CD4-positive, alpha-beta T cell (primary cell): ENCODE measurements at regions not wholly inside any gene's neighbourhood (a gene's known extent, or its start where the extent isn't known, plus 50 kb on each side); places are given as distances from the start of the nearest gene placed in this dataset.

Source experiments
- ATAC-seq: fragments of 200-7000 bp; cut with Tn5 transposase; one replicate; pipeline ENCODE4 v1.10.0; 2022; ENCODE audit warnings: mild to moderate bottlenecking; ENCODE audit not compliant: poor library complexity
- CTCF ChIA-PET: fragments of 350-600 bp; sonication (Branson Sonifier 250); formaldehyde crosslinking; loops from one replicate; lab custom pipeline; 2021; ENCODE audit warnings: antibody characterized with exemption, inconsistent platforms; lab: Charles Lee
- POLR2A ChIA-PET: fragments of 350-600 bp; sonication (Branson Sonifier 250); formaldehyde crosslinking; loops from one replicate; lab custom pipeline; 2021; ENCODE audit warnings: antibody characterized with exemption, inconsistent platforms; lab: Charles Lee
- DNase-seq, 14 experiments: peaks; one replicate each; pipeline ENCODE4 v3.0.0-alpha.2; 2013 to 2020; ENCODE audit warnings: mixed read lengths in 2 of 14
- H3K27ac ChIP-seq, 2 donors: one replicate each; pipeline versions ENCODE4 v1.5.1 to v1.7.0; 2013; ENCODE audit warnings: low read length in 2 of 2, low read depth in 1 of 2, mild to moderate bottlenecking in 1 of 2
- H3K27me3 ChIP-seq, 2 experiments: 1 replicate in 1 of 2; 2 replicates in 1 of 2; pipeline versions ENCODE4 v1.6.1 to v1.7.0; 2013; ENCODE audit warnings: low read length in 2 of 2, control low read depth in 1 of 2, mild to moderate bottlenecking in 1 of 2, moderate library complexity in 1 of 2; ENCODE audit not compliant: insufficient read depth in 2 of 2, control insufficient read depth in 1 of 2
- H3K36me3 ChIP-seq: one replicate; pipeline ENCODE4 v1.6.1; 2013; ENCODE audit warnings: low read length, control low read depth; ENCODE audit not compliant: insufficient read depth
- H3K4me1 ChIP-seq: one replicate; pipeline ENCODE4 v1.6.1; 2013; ENCODE audit warnings: low read length, control low read depth; ENCODE audit not compliant: insufficient read depth
- H3K4me3 ChIP-seq: one replicate; pipeline ENCODE4 v1.5.1; 2013; ENCODE audit warnings: mild to moderate bottlenecking, low read length, moderate library complexity
- H3K9me3 ChIP-seq, 2 experiments: 1 replicate in 1 of 2; 2 replicates in 1 of 2; pipeline versions ENCODE4 v1.6.1 to v1.7.0; 2013; ENCODE audit warnings: low read length in 2 of 2, mild to moderate bottlenecking in 2 of 2, control low read depth in 1 of 2, moderate library complexity in 1 of 2; ENCODE audit not compliant: control insufficient read depth in 1 of 2, insufficient read depth in 1 of 2
- H3K27ac Mint-ChIP-seq: one replicate; pipeline ENCODE4 v1.8.0; 2020; ENCODE audit warnings: mixed read lengths
- H3K27me3 Mint-ChIP-seq: one replicate; pipeline ENCODE4 v1.8.0; 2021; ENCODE audit warnings: mixed read lengths
- H3K36me3 Mint-ChIP-seq: one replicate; pipeline ENCODE4 v1.8.0; 2021; ENCODE audit warnings: low read depth, mixed read lengths
- H3K4me1 Mint-ChIP-seq: one replicate; pipeline ENCODE4 v1.8.0; 2021; ENCODE audit warnings: low read depth, mixed read lengths
- H3K4me3 Mint-ChIP-seq: one replicate; pipeline ENCODE4 v1.8.0; 2020; ENCODE audit warnings: mild to moderate bottlenecking, mixed read lengths
- H3K9me3 Mint-ChIP-seq: one replicate; pipeline ENCODE4 v1.8.0; 2020; ENCODE audit warnings: mixed read lengths
- intact Hi-C, 2 experiments: fragments of 100-400 bp; cut with DNase I in 1 of 2; cut with micrococcal nuclease in 1 of 2; formaldehyde crosslinking; loops; one replicate each; pipeline versions ENCODE4 v1.15.1 to v1.9.0; 2023 to 2025; cut with DNase I, micrococcal nuclease
- TF ChIP-seq, protein P1 (sequence below): fragments of 200-600 bp; IDR thresholded peaks from one replicate; pipeline ENCODE4 v1.8.0; 2022; ENCODE audit warnings: antibody characterized with exemption, mild to moderate bottlenecking

GRCh38 chr1:14296795-14297194 lies 301.7 kb upstream of the KAZN start:
- Histone ChIP-seq H3K27me3 (peaks cover 0 to 6% of the 10 kb centered on the region in 2 experiments), H3K27ac (no peak overlapping the region), H3K4me1 (no peaks in the 10 kb centered on the region), H3K4me3 (no peak overlapping the region), H3K36me3 (no peaks in the 10 kb centered on the region), H3K9me3 (peaks cover 0 to 7% of the 10 kb centered on the region in 2 experiments)
- intact Hi-C loops = no loop called here
- Mint-ChIP-seq H3K36me3 (no peaks in the 10 kb centered on the region), H3K27me3 (peaks cover 17% of the 10 kb centered on the region), H3K27ac (no peak overlapping the region), H3K9me3 (no peaks in the 10 kb centered on the region), H3K4me3 (no peak overlapping the region), H3K4me1 (no peaks in the 10 kb centered on the region)
- POLR2A ChIA-PET = no interaction called here
- no peak for DNase-seq
- TF ChIP-seq, protein P1, sequence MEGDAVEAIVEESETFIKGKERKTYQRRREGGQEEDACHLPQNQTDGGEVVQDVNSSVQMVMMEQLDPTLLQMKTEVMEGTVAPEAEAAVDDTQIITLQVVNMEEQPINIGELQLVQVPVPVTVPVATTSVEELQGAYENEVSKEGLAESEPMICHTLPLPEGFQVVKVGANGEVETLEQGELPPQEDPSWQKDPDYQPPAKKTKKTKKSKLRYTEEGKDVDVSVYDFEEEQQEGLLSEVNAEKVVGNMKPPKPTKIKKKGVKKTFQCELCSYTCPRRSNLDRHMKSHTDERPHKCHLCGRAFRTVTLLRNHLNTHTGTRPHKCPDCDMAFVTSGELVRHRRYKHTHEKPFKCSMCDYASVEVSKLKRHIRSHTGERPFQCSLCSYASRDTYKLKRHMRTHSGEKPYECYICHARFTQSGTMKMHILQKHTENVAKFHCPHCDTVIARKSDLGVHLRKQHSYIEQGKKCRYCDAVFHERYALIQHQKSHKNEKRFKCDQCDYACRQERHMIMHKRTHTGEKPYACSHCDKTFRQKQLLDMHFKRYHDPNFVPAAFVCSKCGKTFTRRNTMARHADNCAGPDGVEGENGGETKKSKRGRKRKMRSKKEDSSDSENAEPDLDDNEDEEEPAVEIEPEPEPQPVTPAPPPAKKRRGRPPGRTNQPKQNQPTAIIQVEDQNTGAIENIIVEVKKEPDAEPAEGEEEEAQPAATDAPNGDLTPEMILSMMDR = no peak
- ATAC-seq = no peak
- CTCF ChIA-PET = no interaction called here

- Mint-ChIP-seq H3K36me3 (no peaks in the 10 kb centered on the region), H3K27me3 (peaks cover 17% of the 10 kb centered on the region), H3K27ac (no peak overlapping the region), H3K4me3 (no peak overlapping the region), H3K4me1 (no peaks in the 10 kb centered on the region), H3K9me3 (no peaks in the 10 kb centered on the region)
- intact Hi-C loops = no loop called here
- TF ChIP-seq, protein P1 = no peak
- ChIA-PET POLR2A (no interaction called here), CTCF (no interaction called here)
- no peak overlapping the region for H3K27ac ChIP-seq
- DNase-seq (no peak), ATAC-seq (no peak)
- no peaks in the 10 kb centered on the region for H3K4me1 ChIP-seq
- H3K27me3 ChIP-seq = peaks cover 0 to 4% of the 10 kb centered on the region in 2 experiments
- no peak overlapping the region for H3K4me3 ChIP-seq
- H3K9me3 ChIP-seq = peaks cover 0 to 6% of the 10 kb centered on the region in 2 experiments
- H3K36me3 ChIP-seq = no peaks in the 10 kb centered on the region
These were observed 301.1 kb upstream of the KAZN start for GRCh38 chr1:14297356-14297755.

DNA sequence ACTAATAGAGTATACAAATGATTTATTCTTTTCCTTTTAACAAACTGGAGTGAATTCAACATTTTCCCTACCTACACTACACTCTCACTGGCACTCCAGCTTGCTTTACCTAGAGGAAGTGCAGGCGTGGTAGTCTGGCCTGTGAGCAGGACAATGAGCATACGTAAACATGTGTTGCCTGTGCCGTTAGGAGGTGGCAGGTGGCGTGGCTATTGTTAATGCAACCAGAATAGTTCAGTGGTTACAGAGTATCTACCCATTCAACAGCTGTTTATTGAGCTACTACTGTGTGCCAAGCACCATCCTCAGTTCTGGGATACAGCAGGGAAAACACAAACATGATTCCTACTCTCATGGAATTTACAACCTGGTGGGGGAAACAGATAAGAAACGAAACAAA lies 299.7 kb upstream of the KAZN start:
- Histone ChIP-seq H3K4me1 (no peaks in the 10 kb centered on the region), H3K9me3 (peaks cover 0 to 4% of the 10 kb centered on the region in 2 experiments), H3K36me3 (no peaks in the 10 kb centered on the region), H3K27ac (no peak overlapping the region), H3K27me3 (no peaks in the 10 kb centered on the region), H3K4me3 (no peak overlapping the region)
- H3K27me3 Mint-ChIP-seq = peaks cover 13% of the 10 kb centered on the region
- ChIA-PET CTCF (no interaction called here), POLR2A (no interaction called here)
- TF ChIP-seq, protein P1 = no peak
- no peak overlapping the region for H3K4me3 Mint-ChIP-seq
- intact Hi-C loops = no loop called here
- DNase-seq (no peak), ATAC-seq (no peak)
- H3K4me1 Mint-ChIP-seq = no peaks in the 10 kb centered on the region
- H3K9me3 Mint-ChIP-seq = no peaks in the 10 kb centered on the region
- H3K27ac Mint-ChIP-seq = no peak overlapping the region
- H3K36me3 Mint-ChIP-seq = no peaks in the 10 kb centered on the region
